Endothelial cell (in vitro differentiated cells): ENCODE measurements at regions not wholly inside any gene's neighbourhood (a gene's known extent, or its start where the extent isn't known, plus 50 kb on each side); places are given as distances from the start of the nearest gene placed in this dataset.
A peak's percentile ranks its signal among the peaks of the same experiment; 100 is the strongest.
"Not testable (repeated sequence)": the region's sequence is repeated elsewhere in the genome, so short reads cannot be mapped to it uniquely, and the experiment has no call there.

Source experiments
- DNase-seq: peaks from one replicate; pipeline ENCODE4 v3.0.0; 2021; ENCODE audit warnings: low spot score
- H3K27ac Mint-ChIP-seq: one replicate; pipeline ENCODE4 v1.8.0; 2021; ENCODE audit warnings: mixed read lengths, inconsistent platforms; ENCODE audit not compliant: unreplicated experiment
- H3K27me3 Mint-ChIP-seq: one replicate; pipeline ENCODE4 v1.8.0; 2021; ENCODE audit warnings: mild to moderate bottlenecking, moderate library complexity, mixed read lengths, inconsistent platforms; ENCODE audit not compliant: unreplicated experiment
- H3K36me3 Mint-ChIP-seq: one replicate; pipeline ENCODE4 v1.8.0; 2021; ENCODE audit warnings: mild to moderate bottlenecking, low read depth, mixed read lengths, inconsistent platforms; ENCODE audit not compliant: unreplicated experiment
- H3K4me1 Mint-ChIP-seq: one replicate; pipeline ENCODE4 v1.8.0; 2021; ENCODE audit warnings: mild to moderate bottlenecking, mixed read lengths, inconsistent platforms; ENCODE audit not compliant: unreplicated experiment
- H3K4me3 Mint-ChIP-seq: one replicate; pipeline ENCODE4 v1.8.0; 2021; ENCODE audit warnings: mild to moderate bottlenecking, mixed read lengths, inconsistent platforms; ENCODE audit not compliant: unreplicated experiment
- H3K9me3 Mint-ChIP-seq: one replicate; pipeline ENCODE4 v1.8.0; 2021; ENCODE audit warnings: mixed read lengths, inconsistent platforms; ENCODE audit not compliant: unreplicated experiment
- TF ChIP-seq, protein P1 (sequence below): fragments of 200-600 bp; sonication (generic); IDR thresholded peaks from one replicate; pipeline ENCODE4 v1.5.0; 2021; ENCODE audit warnings: antibody characterized with exemption; ENCODE audit not compliant: unreplicated experiment

GRCh38 chr15:61376961-61377360 lies 147.9 kb upstream of the RORA start:
- H3K4me3 Mint-ChIP-seq: no peak overlapping the region
- H3K27ac Mint-ChIP-seq: no peak overlapping the region
- no peaks in the 10 kb centered on the region for H3K27me3 Mint-ChIP-seq
- TF ChIP-seq, protein P1, sequence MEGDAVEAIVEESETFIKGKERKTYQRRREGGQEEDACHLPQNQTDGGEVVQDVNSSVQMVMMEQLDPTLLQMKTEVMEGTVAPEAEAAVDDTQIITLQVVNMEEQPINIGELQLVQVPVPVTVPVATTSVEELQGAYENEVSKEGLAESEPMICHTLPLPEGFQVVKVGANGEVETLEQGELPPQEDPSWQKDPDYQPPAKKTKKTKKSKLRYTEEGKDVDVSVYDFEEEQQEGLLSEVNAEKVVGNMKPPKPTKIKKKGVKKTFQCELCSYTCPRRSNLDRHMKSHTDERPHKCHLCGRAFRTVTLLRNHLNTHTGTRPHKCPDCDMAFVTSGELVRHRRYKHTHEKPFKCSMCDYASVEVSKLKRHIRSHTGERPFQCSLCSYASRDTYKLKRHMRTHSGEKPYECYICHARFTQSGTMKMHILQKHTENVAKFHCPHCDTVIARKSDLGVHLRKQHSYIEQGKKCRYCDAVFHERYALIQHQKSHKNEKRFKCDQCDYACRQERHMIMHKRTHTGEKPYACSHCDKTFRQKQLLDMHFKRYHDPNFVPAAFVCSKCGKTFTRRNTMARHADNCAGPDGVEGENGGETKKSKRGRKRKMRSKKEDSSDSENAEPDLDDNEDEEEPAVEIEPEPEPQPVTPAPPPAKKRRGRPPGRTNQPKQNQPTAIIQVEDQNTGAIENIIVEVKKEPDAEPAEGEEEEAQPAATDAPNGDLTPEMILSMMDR: no peak
- no peaks in the 10 kb centered on the region for H3K4me1 Mint-ChIP-seq
- H3K36me3 Mint-ChIP-seq: no peaks in the 10 kb centered on the region
- DNase-seq: no peak
- no peaks in the 10 kb centered on the region for H3K9me3 Mint-ChIP-seq

DNA sequence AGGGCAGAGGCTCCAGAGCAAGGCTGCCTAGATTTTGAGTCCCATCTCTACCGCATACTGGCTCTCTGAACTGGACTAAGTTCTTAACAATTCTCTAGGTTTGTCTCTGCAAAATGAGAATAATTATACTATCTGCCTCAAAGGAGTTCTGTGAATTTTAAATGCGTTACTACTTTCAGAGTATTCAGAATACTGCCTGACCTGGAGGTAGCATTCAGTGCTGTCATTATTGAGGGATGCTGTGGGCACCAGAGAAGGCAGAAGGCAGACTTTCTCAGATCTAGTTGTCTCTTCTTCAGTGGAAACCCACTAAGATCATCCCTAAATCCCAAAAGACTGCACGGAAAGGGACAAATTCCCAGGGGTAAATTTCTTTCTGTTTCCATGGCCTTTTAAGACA lies 147.4 kb upstream of the RORA start:
- no peak overlapping the region for H3K27ac Mint-ChIP-seq
- TF ChIP-seq, protein P1: no peak
- no peaks in the 10 kb centered on the region for H3K4me1 Mint-ChIP-seq
- DNase-seq: no peak
- no peak overlapping the region for H3K4me3 Mint-ChIP-seq
- H3K9me3 Mint-ChIP-seq: no peaks in the 10 kb centered on the region
- no peaks in the 10 kb centered on the region for H3K27me3 Mint-ChIP-seq
- no peaks in the 10 kb centered on the region for H3K36me3 Mint-ChIP-seq

- no peaks in the 10 kb centered on the region for H3K9me3 Mint-ChIP-seq
- TF ChIP-seq, protein P1: no peak
Observed at GRCh38 chr15:61374848-61375247, 145.7 kb upstream of the RORA start.

DNA sequence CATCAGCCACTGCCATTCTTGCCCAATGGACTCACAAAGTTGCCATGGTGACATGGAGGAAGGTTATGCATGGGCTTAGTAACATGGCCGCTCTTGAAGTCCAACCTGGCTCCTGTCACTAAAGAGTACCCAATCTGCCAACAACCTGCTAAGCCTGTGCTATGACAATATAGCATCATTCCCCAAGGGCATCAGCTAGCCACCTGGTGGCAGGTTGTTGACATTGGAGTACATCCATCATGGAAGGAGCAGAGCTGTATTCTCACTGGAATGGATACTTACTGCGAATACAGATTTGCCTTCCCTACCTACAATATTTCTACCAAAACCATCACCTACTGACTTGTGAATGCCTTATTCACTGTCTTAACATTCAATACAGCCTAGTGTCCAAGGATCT lies 138.9 kb upstream of the RORA start:
- TF ChIP-seq, protein P1: no peak
- H3K27ac Mint-ChIP-seq: no peak overlapping the region
- no peak overlapping the region for H3K4me3 Mint-ChIP-seq
- H3K27me3 Mint-ChIP-seq: no peaks in the 10 kb centered on the region
- H3K36me3 Mint-ChIP-seq: no peaks in the 10 kb centered on the region
- H3K9me3 Mint-ChIP-seq: no peaks in the 10 kb centered on the region
- DNase-seq: no peak
- no peaks in the 10 kb centered on the region for H3K4me1 Mint-ChIP-seq

More at GRCh38 chr15:61374848-61375247, 145.7 kb upstream of the RORA start:
- Mint-ChIP-seq H3K27me3 (no peaks in the 10 kb centered on the region), H3K27ac (no peak overlapping the region), H3K4me1 (no peaks in the 10 kb centered on the region), H3K4me3 (no peak overlapping the region), H3K36me3 (no peaks in the 10 kb centered on the region)
- DNase-seq: no peak

- no peaks in the 10 kb centered on the region for H3K4me1 Mint-ChIP-seq
- no peak overlapping the region for H3K27ac Mint-ChIP-seq
- DNase-seq: peak; percentile 5
- H3K4me3 Mint-ChIP-seq: no peak overlapping the region
- no peaks in the 10 kb centered on the region for H3K36me3 Mint-ChIP-seq
- H3K27me3 Mint-ChIP-seq: no peaks in the 10 kb centered on the region
- TF ChIP-seq, protein P1: no peak
- H3K9me3 Mint-ChIP-seq: no peaks in the 10 kb centered on the region
Observed at GRCh38 chr15:61364871-61365270, 135.8 kb upstream of the RORA start.

DNA sequence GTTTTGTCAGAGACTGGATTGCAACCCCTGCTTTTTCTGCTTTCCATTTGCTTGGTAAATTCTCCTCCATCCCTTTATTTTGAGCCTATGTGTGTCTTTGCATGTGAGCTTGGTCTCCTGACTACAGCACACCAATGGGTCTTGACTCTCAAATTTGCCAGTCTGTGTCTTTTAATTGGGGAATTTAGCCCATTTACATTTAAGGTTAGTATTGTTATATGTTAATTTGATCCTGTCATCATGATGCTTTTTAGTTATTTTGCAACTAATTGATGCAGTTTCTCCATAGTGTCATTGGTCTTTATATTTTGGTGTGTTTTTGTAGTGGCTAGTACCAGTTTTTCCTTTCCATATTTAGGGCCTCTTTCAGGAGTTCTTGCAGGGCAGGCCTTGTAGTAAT lies 133.8 kb upstream of the RORA start:
- not testable (repeated sequence) for H3K9me3 Mint-ChIP-seq, H3K4me1 Mint-ChIP-seq, H3K36me3 Mint-ChIP-seq, H3K4me3 Mint-ChIP-seq, DNase-seq, H3K27ac Mint-ChIP-seq, H3K27me3 Mint-ChIP-seq
